Amniotic epithelial cell (primary cell): ENCODE measurements at regions not wholly inside any gene's neighbourhood (a gene's known extent, or its start where the extent isn't known, plus 50 kb on each side); places are given as distances from the start of the nearest gene placed in this dataset.

Experiments used
- DNase-seq: peaks from one replicate; pipeline ENCODE4 v3.0.0-alpha.2; 2010; ENCODE audit warnings: low read depth

GRCh38 chr1:36542962-36543515 is 60.3 kb upstream of the CSF3R start:
- no peak for DNase-seq

- no peak for DNase-seq
Observed at GRCh38 chr1:36542024-36542961, 59.6 kb upstream of the CSF3R start.

GRCh38 chr1:36540056-36540455 is 57.3 kb upstream of the CSF3R start:
- no peak for DNase-seq

GRCh38 chr1:36539526-36539925 is 56.8 kb upstream of the CSF3R start:
- no peak for DNase-seq

DNA sequence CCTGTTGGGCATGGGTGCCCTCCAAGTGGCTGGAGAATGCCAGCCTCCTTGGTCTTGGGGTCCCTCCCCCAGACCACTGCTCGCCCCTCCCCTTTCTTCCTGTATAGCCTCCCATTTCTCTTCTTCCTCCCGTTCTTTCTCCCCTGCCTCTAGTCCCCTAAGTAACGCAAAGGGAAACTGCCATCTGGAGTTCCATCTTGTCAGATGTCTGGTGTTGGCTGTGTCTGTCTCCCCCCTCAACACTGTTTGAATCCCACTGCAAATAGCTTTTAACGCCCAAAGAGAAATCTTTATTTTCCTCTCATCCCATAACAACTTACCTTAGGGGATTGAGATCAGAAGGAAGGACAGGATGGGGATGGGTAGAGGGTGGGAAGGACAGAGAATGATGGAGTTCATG is 55.3 kb upstream of the CSF3R start:
- DNase-seq = no peak

GRCh38 chr1:36537190-36537768 is 54.6 kb upstream of the CSF3R start:
- DNase-seq = no peak

- DNase-seq = no peak
Observed at GRCh38 chr1:36536727-36537126, 54.0 kb upstream of the CSF3R start.

DNA sequence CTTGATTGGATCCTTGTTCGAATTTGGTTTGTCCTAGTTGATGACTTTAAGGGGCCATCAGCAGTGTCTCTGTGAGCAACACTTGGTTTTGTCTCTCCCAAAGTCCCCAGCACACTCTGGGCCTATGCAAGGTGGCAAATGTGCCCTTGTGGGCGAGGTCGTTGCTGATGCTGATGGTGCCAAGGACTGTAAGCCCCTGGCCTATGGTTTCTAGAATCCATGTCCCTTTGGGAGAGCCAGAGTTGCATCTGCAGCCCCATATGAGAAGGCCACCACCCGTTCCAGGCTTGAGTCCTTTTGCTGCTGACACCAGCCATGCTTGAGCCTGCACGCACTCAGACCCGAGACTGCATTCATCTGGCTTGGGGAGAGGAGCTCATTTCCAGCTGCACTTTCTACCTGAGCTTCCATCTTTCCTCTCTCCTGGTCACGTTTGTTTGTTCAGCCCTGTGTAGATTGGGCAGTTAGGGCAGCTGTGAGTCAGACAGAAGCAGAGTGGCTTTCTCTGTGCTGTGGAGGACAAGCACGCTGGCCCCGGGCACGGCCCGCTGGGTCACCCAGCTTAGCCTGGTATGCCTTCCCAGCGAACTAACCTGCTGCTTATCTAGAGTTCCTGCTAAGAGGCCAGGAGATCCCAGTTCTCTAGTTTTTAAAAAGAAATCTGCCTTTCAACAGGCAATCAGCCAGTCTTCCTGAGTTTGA is 52.1 kb upstream of the CSF3R start:
- no peak for DNase-seq

DNA sequence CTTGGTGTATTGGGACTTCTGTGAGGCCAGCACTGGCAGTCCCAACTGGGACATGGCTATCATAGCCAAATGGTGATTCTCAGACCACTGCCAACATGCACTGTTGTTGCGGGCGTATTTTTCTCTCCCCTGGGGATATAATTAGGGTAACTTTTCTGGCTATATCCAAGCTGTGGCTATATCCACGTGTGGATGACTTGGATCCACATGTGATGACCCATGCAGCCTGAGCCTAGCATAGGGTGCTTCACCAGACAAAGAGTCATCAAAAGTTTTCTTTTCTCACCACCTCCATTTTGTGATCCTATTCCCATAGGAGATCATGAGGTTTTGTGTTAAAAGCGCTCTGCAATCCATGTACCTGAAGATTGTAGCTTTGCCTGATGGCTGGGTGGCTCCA is 51.2 kb upstream of the CSF3R start:
- DNase-seq = no peak

DNA sequence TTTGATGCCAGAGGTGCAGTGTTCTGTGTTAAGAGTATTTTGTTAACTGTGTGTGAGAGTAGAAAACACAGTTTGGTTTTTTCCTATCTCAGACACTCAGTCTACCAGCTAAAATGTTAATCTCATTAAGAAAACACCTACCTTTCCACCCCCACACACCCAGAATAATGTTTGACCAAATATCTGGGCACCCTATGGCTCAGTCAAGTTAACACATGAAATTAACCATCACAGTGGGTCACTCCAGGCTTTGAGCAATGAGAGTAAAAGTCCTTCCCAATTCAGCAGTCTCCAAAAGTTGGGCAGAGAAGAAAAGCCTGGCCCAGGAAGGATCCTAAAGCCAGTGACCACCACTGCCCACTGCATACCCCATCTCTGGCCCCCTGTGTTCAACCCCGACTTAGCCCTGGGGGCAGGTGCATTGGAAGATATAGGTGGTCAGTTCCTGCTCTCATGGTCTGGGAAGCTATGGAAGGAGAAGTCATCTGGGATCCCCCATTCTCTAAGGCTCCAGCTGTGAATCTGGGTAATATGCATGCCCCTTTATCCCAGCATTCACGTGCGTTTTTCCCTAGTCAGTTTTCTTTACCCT is 50.2 kb upstream of the CSF3R start:
- DNase-seq = no peak
